Erythroblast (primary cell): ENCODE measurements at regions not wholly inside any gene's neighbourhood (a gene's known extent, or its start where the extent isn't known, plus 50 kb on each side); places are given as distances from the start of the nearest gene placed in this dataset.
A peak's percentile ranks its signal among the peaks of the same experiment; 100 is the strongest.

Source experiments
- DNase-seq, 2 experiments: peaks; one replicate each; lab custom pipeline; 2025; lab: John Stamatoyannopoulos, UW
- GATA1 ChIP-seq: IDR thresholded peaks from 2 replicates; pipeline ENCODE4 v1.6.1; 2011; ENCODE audit warnings: low read depth, mild to moderate bottlenecking, control low read depth, low read length, moderate library complexity
- POLR2A ChIP-seq: IDR thresholded peaks from 2 replicates; pipeline ENCODE4 v1.6.1; 2011; ENCODE audit warnings: mild to moderate bottlenecking, low read length

- no peak for DNase-seq
- no peak for TF ChIP-seq GATA1
- peak; percentile 5 for TF ChIP-seq POLR2A
Measured at GRCh38 chr16:85433477-85433876, 179.6 kb upstream of the GSE1 start.

GRCh38 chr16:85435286-85435685, 177.8 kb upstream of the GSE1 start:
- TF ChIP-seq POLR2A (no peak), GATA1 (no peak)
- DNase-seq, result no peak

GRCh38 chr16:85435700-85436099, 177.4 kb upstream of the GSE1 start:
- no peak for DNase-seq
- TF ChIP-seq POLR2A (no peak), GATA1 (no peak)

GRCh38 chr16:85436207-85436606, 176.9 kb upstream of the GSE1 start:
- TF ChIP-seq POLR2A, result no peak
- no peak for TF ChIP-seq GATA1
- DNase-seq, result no peak

GRCh38 chr16:85436636-85437165, 176.4 kb upstream of the GSE1 start:
- TF ChIP-seq GATA1 (no peak), POLR2A (no peak)

GRCh38 chr16:85437166-85438052, 175.7 kb upstream of the GSE1 start:
- TF ChIP-seq GATA1 (no peak), POLR2A (no peak)
- no peak for DNase-seq

More at GRCh38 chr16:85436636-85437165, 176.4 kb upstream of the GSE1 start:
- peak; percentile 45 to 52 for DNase-seq

GRCh38 chr16:85438981-85439685, 174.0 kb upstream of the GSE1 start:
- TF ChIP-seq GATA1, result no peak
- TF ChIP-seq POLR2A, result no peak
- DNase-seq, result no peak

GRCh38 chr16:85440744-85441143, 172.4 kb upstream of the GSE1 start:
- TF ChIP-seq POLR2A (no peak), GATA1 (no peak)
- no peak for DNase-seq

GRCh38 chr16:85441189-85441889, 171.8 kb upstream of the GSE1 start:
- no peak for TF ChIP-seq GATA1
- no peak for TF ChIP-seq POLR2A
- DNase-seq, result peak; percentile 73 to 76

- no peak for TF ChIP-seq POLR2A
- no peak for TF ChIP-seq GATA1
- DNase-seq, result no peak
Measured at GRCh38 chr16:85441890-85442670, 171.0 kb upstream of the GSE1 start.

GRCh38 chr16:85443116-85443515, 170.0 kb upstream of the GSE1 start:
- TF ChIP-seq GATA1, result no peak
- TF ChIP-seq POLR2A, result no peak

GRCh38 chr16:85443531-85443930, 169.6 kb upstream of the GSE1 start:
- DNase-seq, result no peak
- TF ChIP-seq GATA1 (no peak), POLR2A (no peak)

More at GRCh38 chr16:85443116-85443515, 170.0 kb upstream of the GSE1 start:
- DNase-seq, result no peak

- TF ChIP-seq GATA1 (no peak), POLR2A (no peak)
- no peak for DNase-seq
Measured at GRCh38 chr16:85445064-85445778, 167.9 kb upstream of the GSE1 start.
